ENCODE measurements at regions not wholly inside any gene's neighbourhood (a gene's known extent, or its start where the extent isn't known, plus 50 kb on each side); places are given as distances from the start of the nearest gene placed in this dataset.

GRCh38 chr1:184908506-184908905 is 65.8 kb downstream of the NIBAN1 start:
- intact Hi-C loops (cut with DNase I; ENCODE audit: low total_unique reads) = no loop called here
- Histone ChIP-seq H3K36me3 (no peaks in the 10 kb centered on the region), H3K27ac (peak overlapping the region in 1 of 4 donors; percentile 18), H3K27me3 (peaks cover 59% of the 10 kb centered on the region), H3K4me3 (no peak overlapping the region), H3K4me1 (peaks cover 2 to 23% (median 10%) of the 10 kb centered on the region in 4 donors), H3K9me3 (no peaks in the 10 kb centered on the region)
- TF ChIP-seq CTCF (IDR thresholded peaks at IDR 0.05) (no peak), POLR2AphosphoS5 (IDR thresholded peaks at IDR 0.05) (no peak), EP300 (IDR thresholded peaks at IDR 0.05; ENCODE audit: low read depth) (no peak), POLR2A (IDR thresholded peaks at IDR 0.05) (no peak)
- WGBS, 2 donors (ENCODE audit: low coverage in 1 of 2) = 54 to 93% methylated on average over 2 of the region's 2 CpGs
- in situ Hi-C loops (cut with MboI; ENCODE audit: low pct_ligation_motif_present in 1 of 4, low pct_unique_long_range_greater_than_20kb in 1 of 4, low sequenced_read_pairs in 3 of 4) = no loop called here
- no peak for DNase-seq

GRCh38 chr1:184907500-184907899 is 66.8 kb downstream of the NIBAN1 start:
- H3K36me3 ChIP-seq = no peaks in the 10 kb centered on the region
- H3K9me3 ChIP-seq = no peaks in the 10 kb centered on the region
- in situ Hi-C loops (cut with MboI; ENCODE audit: low pct_ligation_motif_present in 1 of 4, low pct_unique_long_range_greater_than_20kb in 1 of 4, low sequenced_read_pairs in 3 of 4) = no loop called here
- DNase-seq = no peak
- H3K27ac ChIP-seq = no peak overlapping the region
- H3K4me1 ChIP-seq = peaks cover 2 to 23% (median 11%) of the 10 kb centered on the region in 4 donors
- TF ChIP-seq POLR2AphosphoS5 (IDR thresholded peaks at IDR 0.05) (no peak), POLR2A (IDR thresholded peaks at IDR 0.05) (no peak), EP300 (IDR thresholded peaks at IDR 0.05; ENCODE audit: low read depth) (no peak), CTCF (IDR thresholded peaks at IDR 0.05) (no peak)
- H3K27me3 ChIP-seq = peaks cover 60% of the 10 kb centered on the region
- intact Hi-C loops (cut with DNase I; ENCODE audit: low total_unique reads) = no loop called here
- WGBS, 2 donors (ENCODE audit: low coverage in 1 of 2) = 76 to 81% methylated on average over 2 of the region's 2 CpGs
- no peak overlapping the region for H3K4me3 ChIP-seq

- in situ Hi-C loops (cut with MboI; ENCODE audit: low pct_ligation_motif_present in 1 of 4, low pct_unique_long_range_greater_than_20kb in 1 of 4, low sequenced_read_pairs in 3 of 4) (no loop called here), intact Hi-C loops (cut with DNase I; ENCODE audit: low total_unique reads) (no loop called here)
- Histone ChIP-seq H3K4me1 (peaks cover 2 to 23% (median 14%) of the 10 kb centered on the region in 4 donors), H3K9me3 (no peaks in the 10 kb centered on the region), H3K27ac (no peak overlapping the region), H3K36me3 (no peaks in the 10 kb centered on the region), H3K27me3 (peaks cover 63% of the 10 kb centered on the region), H3K4me3 (no peak overlapping the region)
- DNase-seq = no peak
- WGBS, 2 donors (ENCODE audit: low coverage in 1 of 2) = 29 to 41% methylated on average over 1 of the region's 1 CpG
- TF ChIP-seq EP300 (IDR thresholded peaks at IDR 0.05; ENCODE audit: low read depth) = no peak
- TF ChIP-seq CTCF (IDR thresholded peaks at IDR 0.05) = no peak
- no peak for TF ChIP-seq POLR2A (IDR thresholded peaks at IDR 0.05)
- no peak for TF ChIP-seq POLR2AphosphoS5 (IDR thresholded peaks at IDR 0.05)
Observed at GRCh38 chr1:184906761-184907160, 67.5 kb downstream of the NIBAN1 start.

GRCh38 chr1:184905601-184906322 is 68.5 kb downstream of the NIBAN1 start:
- H3K36me3 ChIP-seq = no peaks in the 10 kb centered on the region
- peak; percentile 12 for DNase-seq
- intact Hi-C loops (cut with DNase I; ENCODE audit: low total_unique reads) (no loop called here), in situ Hi-C loops (cut with MboI; ENCODE audit: low pct_ligation_motif_present in 1 of 4, low pct_unique_long_range_greater_than_20kb in 1 of 4, low sequenced_read_pairs in 3 of 4) (no loop called here)
- no peak overlapping the region for H3K27ac ChIP-seq
- WGBS, 2 donors (ENCODE audit: low coverage in 1 of 2) = 42 to 50% methylated on average over 3 of the region's 3 CpGs
- no peaks in the 10 kb centered on the region for H3K9me3 ChIP-seq
- H3K4me3 ChIP-seq = no peak overlapping the region
- H3K4me1 ChIP-seq = peaks cover 6 to 29% (median 14%) of the 10 kb centered on the region in 4 donors
- H3K27me3 ChIP-seq = peaks cover 73% of the 10 kb centered on the region
- TF ChIP-seq POLR2A (IDR thresholded peaks at IDR 0.05) (no peak), POLR2AphosphoS5 (IDR thresholded peaks at IDR 0.05) (peak in 2 of 3 donors; percentile 62 to 83)
